Loucy (cell line): ENCODE measurements at regions not wholly inside any gene's neighbourhood (a gene's known extent, or its start where the extent isn't known, plus 50 kb on each side); places are given as distances from the start of the nearest gene placed in this dataset.

Source experiments
- EZH2phosphoT487 ChIP-seq: fragments of 200-600 bp; IDR thresholded peaks from 2 replicates; pipeline ENCODE4 v1.6.1; 2018; ENCODE audit warnings: antibody characterized with exemption, mild to moderate bottlenecking, moderate library complexity, borderline replicate concordance
- TF ChIP-seq, protein P1 (sequence below): fragments of 200-600 bp; sonication (generic); conservative IDR thresholded peaks from 2 replicates; pipeline ENCODE4 v1.5.1; 2014; ENCODE audit warnings: mild to moderate bottlenecking, antibody characterized with exemption, low read length

- TF ChIP-seq, protein P1, sequence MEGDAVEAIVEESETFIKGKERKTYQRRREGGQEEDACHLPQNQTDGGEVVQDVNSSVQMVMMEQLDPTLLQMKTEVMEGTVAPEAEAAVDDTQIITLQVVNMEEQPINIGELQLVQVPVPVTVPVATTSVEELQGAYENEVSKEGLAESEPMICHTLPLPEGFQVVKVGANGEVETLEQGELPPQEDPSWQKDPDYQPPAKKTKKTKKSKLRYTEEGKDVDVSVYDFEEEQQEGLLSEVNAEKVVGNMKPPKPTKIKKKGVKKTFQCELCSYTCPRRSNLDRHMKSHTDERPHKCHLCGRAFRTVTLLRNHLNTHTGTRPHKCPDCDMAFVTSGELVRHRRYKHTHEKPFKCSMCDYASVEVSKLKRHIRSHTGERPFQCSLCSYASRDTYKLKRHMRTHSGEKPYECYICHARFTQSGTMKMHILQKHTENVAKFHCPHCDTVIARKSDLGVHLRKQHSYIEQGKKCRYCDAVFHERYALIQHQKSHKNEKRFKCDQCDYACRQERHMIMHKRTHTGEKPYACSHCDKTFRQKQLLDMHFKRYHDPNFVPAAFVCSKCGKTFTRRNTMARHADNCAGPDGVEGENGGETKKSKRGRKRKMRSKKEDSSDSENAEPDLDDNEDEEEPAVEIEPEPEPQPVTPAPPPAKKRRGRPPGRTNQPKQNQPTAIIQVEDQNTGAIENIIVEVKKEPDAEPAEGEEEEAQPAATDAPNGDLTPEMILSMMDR = no peak
- no peak for TF ChIP-seq EZH2phosphoT487
These were observed 251.9 kb downstream of the TECRL start for GRCh38 chr4:64157397-64157796.
